ENCODE measurements at regions not wholly inside any gene's neighbourhood (a gene's known extent, or its start where the extent isn't known, plus 50 kb on each side); places are given as distances from the start of the nearest gene placed in this dataset.

DNA sequence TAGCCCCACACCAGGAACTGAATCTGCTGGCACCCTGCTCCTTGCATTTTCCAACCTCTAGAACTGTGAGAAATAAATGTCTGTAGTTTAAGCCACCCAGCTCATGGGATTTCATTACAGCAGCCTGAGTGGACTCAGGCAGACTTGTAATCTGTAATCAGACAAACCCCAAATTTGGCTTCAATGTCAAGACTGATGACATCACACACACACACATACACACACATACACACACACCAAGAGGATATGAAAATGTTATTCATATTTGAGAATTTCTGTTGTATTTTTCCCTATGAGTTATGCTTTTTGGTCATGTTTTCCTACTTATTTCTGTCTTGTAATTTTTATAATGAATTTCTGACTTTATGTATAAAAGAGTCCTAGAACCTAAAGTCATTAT, 83.8 kb upstream of the GLI2 start:
- Histone ChIP-seq H3K27ac (ENCODE audit: extremely low read length, insufficient read depth, low read length) (no peak overlapping the region), H3K79me2 (ENCODE audit: insufficient read depth, low read length) (no peaks in the 10 kb centered on the region), H3K36me3 (replicated peaks in 1 of 2; ENCODE audit: control insufficient read depth in 1 of 2, insufficient read depth in 2 of 2, low read length in 2 of 2) (no peaks in the 10 kb centered on the region), H3K9me3 (ENCODE audit: low read length) (peaks cover 28% of the 10 kb centered on the region), H3K4me3 (replicated peaks in 1 of 3; ENCODE audit: insufficient read depth in 1 of 3, low read depth in 2 of 3, low read length in 3 of 3) (no peak overlapping the region), H3K27me3 (ENCODE audit: control insufficient read depth in 1 of 2, insufficient read depth in 2 of 2, low read length in 2 of 2) (peaks cover 0 to 17% of the 10 kb centered on the region in 2 experiments; a peak in 3 of 5 replicates), H3K4me2 (ENCODE audit: low read depth, low read length) (no peak overlapping the region), H2AFZ (ENCODE audit: low read length) (no peak overlapping the region), H3K4me1 (ENCODE audit: insufficient read depth, low read length) (0 out of 2 replicates have a peak, but pooled peaks cover 3% of the 10 kb centered on the region), H4K20me1 (ENCODE audit: insufficient read depth, low read length) (no peaks in the 10 kb centered on the region), H3K9ac (ENCODE audit: insufficient read depth, low read depth, low read length) (no peak overlapping the region)
- CTCF ChIA-PET (ENCODE audit: low intra/inter-chr PET ratio, low total read pairs): no interaction called here
- TF ChIP-seq ZBTB20 (CRISPR knock-in tag; IDR thresholded peaks at IDR 0.05; ENCODE audit: borderline replicate concordance, low read depth) (no peak), ATF7 (IDR thresholded peaks at IDR 0.05) (peak; percentile 58), ATF7 (CRISPR knock-in tag; IDR thresholded peaks at IDR 0.05) (no peak), CREB1 (IDR thresholded peaks at IDR 0.05) (peak; percentile 75), CREB1 (CRISPR knock-in tag; IDR thresholded peaks at IDR 0.05) (no peak), ESRRA (CRISPR knock-in tag; IDR thresholded peaks at IDR 0.05; ENCODE audit: low read depth) (no peak), SRSF9 (IDR thresholded peaks at IDR 0.05; ENCODE audit: borderline replicate concordance, insufficient read depth, low read depth, low read length, poor library complexity, severe bottlenecking) (no peak), RXRB (CRISPR knock-in tag; IDR thresholded peaks at IDR 0.05; ENCODE audit: borderline replicate concordance) (no peak), CCAR2 (optimal IDR thresholded peaks at IDR 0.05; ENCODE audit: low read depth, low read length) (no peak)
- TF ChIP-seq, protein P1, sequence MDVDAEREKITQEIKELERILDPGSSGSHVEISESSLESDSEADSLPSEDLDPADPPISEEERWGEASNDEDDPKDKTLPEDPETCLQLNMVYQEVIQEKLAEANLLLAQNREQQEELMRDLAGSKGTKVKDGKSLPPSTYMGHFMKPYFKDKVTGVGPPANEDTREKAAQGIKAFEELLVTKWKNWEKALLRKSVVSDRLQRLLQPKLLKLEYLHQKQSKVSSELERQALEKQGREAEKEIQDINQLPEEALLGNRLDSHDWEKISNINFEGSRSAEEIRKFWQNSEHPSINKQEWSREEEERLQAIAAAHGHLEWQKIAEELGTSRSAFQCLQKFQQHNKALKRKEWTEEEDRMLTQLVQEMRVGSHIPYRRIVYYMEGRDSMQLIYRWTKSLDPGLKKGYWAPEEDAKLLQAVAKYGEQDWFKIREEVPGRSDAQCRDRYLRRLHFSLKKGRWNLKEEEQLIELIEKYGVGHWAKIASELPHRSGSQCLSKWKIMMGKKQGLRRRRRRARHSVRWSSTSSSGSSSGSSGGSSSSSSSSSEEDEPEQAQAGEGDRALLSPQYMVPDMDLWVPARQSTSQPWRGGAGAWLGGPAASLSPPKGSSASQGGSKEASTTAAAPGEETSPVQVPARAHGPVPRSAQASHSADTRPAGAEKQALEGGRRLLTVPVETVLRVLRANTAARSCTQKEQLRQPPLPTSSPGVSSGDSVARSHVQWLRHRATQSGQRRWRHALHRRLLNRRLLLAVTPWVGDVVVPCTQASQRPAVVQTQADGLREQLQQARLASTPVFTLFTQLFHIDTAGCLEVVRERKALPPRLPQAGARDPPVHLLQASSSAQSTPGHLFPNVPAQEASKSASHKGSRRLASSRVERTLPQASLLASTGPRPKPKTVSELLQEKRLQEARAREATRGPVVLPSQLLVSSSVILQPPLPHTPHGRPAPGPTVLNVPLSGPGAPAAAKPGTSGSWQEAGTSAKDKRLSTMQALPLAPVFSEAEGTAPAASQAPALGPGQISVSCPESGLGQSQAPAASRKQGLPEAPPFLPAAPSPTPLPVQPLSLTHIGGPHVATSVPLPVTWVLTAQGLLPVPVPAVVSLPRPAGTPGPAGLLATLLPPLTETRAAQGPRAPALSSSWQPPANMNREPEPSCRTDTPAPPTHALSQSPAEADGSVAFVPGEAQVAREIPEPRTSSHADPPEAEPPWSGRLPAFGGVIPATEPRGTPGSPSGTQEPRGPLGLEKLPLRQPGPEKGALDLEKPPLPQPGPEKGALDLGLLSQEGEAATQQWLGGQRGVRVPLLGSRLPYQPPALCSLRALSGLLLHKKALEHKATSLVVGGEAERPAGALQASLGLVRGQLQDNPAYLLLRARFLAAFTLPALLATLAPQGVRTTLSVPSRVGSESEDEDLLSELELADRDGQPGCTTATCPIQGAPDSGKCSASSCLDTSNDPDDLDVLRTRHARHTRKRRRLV (CRISPR knock-in tag; IDR thresholded peaks at IDR 0.05): no peak
- ATAC-seq (no peak), DNase-seq (ENCODE audit: low spot score) (no peak), FAIRE-seq (no peak)
- BruUV-seq (replicated peaks): no TSS peak
- intact Hi-C loops (cut with micrococcal nuclease; ENCODE audit: unreplicated experiment): no loop called here
- POLR2A ChIA-PET: no interaction called here
- in situ Hi-C loops (cut with HindIII; ENCODE audit: extremely low pct_ligation_motif_present, low pct_unique_long_range_greater_than_20kb): no loop called here
